ENCODE measurements at regions not wholly inside any gene's neighbourhood (a gene's known extent, or its start where the extent isn't known, plus 50 kb on each side); places are given as distances from the start of the nearest gene placed in this dataset.
"Not testable (repeated sequence)": the region's sequence is repeated elsewhere in the genome, so short reads cannot be mapped to it uniquely, and the experiment has no call there.

- DNase-seq: no peak
These were observed 426.5 kb downstream of the IRX1 start for GRCh38 chr5:4022056-4022670.

- DNase-seq: no peak
These were observed 427.6 kb downstream of the IRX1 start for GRCh38 chr5:4023091-4023752.

GRCh38 chr5:4023753-4024335 lies 428.2 kb downstream of the IRX1 start:
- DNase-seq: no peak

GRCh38 chr5:4027088-4027734 lies 431.6 kb downstream of the IRX1 start:
- no peak for DNase-seq

GRCh38 chr5:4028384-4028783 lies 432.8 kb downstream of the IRX1 start:
- DNase-seq: no peak

- not testable (repeated sequence) for DNase-seq
These were observed 437.9 kb downstream of the IRX1 start for GRCh38 chr5:4033546-4033945.

DNA sequence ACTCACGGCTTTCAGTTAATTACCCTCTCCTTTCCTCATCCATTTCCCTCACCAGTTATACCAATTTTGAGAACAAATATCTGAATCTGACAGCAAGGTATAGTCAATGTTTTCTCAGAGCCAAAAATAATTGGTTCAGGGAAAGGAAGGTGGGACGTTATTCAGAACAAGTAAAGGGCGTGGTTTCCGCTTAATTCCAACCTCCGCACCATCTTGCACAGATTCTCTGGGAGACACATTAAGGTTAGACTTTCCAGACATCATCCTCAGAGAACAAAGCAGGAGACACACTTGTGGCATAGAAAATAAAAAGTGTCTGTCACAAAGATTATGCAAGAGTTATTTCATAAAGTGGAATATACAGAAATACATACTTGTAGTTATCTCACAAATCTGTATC lies 441.2 kb downstream of the IRX1 start:
- no peak for DNase-seq

DNA sequence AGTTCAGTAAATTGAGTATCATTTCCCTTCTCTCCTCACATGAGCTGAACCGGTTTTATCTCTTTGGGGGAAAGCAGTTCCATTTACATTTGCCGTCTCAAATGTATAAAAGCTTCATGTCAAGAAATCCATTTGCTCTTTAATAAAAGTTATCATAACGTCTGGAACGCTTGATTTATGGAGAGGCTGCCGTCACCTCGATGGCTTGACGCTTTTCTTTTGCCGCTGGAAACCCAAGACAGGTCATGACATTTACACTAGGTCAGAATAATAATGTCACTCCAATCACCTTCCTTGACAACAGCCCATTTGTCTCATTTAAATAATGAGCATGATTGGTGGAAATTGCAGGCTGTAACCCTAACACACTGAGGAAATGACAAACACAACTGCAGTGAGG lies 443.4 kb downstream of the IRX1 start:
- DNase-seq: no peak

GRCh38 chr5:4042311-4042710 lies 446.7 kb downstream of the IRX1 start:
- peak; percentile 6 for DNase-seq

GRCh38 chr5:4043135-4043534 lies 447.5 kb downstream of the IRX1 start:
- no peak for DNase-seq

GRCh38 chr5:4044881-4045280 lies 449.2 kb downstream of the IRX1 start:
- DNase-seq: no peak

GRCh38 chr5:4048398-4048797 lies 452.8 kb downstream of the IRX1 start:
- no peak for DNase-seq

GRCh38 chr5:4050203-4050602 lies 454.6 kb downstream of the IRX1 start:
- no peak for DNase-seq

- DNase-seq: no peak
These were observed 457.5 kb downstream of the IRX1 start for GRCh38 chr5:4053136-4053535.

DNA sequence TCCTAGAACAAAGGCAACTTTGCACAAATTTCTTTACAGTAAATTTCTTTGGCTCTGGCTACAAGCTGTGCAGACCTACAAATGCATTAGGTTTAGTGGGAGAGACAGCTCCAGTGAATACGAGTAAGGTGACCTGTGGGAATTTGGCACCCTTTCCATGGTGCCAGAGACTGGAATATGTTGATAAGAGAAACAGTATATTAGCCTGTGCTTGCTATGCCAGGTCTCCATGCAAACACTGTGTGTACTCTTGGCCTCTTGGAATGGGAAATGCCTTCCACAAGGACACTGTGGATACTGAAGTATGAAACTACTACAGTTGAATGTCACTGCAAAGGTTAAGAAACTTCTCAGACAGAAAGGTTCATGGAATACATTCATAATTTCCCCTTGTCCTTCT lies 458.5 kb downstream of the IRX1 start:
- no peak for DNase-seq

GRCh38 chr5:4058899-4059298 lies 463.3 kb downstream of the IRX1 start:
- no peak for DNase-seq

- DNase-seq: no peak
These were observed 470.1 kb downstream of the IRX1 start for GRCh38 chr5:4065472-4066320.

DNA sequence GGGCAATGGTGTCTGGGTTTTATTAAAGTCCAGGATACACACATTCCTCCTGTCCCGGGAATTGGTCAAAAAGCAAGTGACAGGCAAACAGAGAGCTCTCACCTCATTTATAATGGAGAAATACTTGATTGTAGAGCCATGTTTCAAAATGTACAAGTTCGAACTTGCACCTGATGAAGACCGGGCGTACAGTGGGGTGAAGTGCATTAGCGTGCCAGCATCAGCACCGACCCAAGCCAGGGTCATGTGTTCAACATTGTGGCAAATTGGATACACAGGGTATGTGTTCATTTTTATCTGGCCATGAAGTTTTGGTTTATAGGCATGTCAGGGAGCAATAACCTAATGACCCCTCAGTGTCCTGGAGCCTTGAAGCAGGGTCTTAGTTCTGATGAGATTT lies 472.5 kb downstream of the IRX1 start:
- no peak for DNase-seq

DNA sequence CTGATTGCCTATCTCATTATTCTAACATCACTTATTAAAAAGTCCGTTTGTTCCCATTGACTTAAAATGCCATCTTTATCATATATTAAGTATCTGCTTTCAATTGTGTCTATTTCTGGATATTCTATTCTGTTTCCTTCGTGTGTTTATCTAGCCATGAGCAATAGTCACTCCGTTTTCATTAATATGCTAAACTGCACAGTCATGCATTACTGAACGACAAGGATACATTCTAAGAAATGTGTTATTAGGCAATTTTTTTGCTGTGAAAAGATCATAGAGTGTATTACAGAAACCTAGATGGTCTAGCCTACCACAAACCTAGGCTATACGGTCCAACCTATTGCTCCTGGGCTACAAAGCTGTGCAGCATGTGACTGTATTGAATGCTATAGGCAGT lies 482.9 kb downstream of the IRX1 start:
- DNase-seq: peak; percentile 17

DNA sequence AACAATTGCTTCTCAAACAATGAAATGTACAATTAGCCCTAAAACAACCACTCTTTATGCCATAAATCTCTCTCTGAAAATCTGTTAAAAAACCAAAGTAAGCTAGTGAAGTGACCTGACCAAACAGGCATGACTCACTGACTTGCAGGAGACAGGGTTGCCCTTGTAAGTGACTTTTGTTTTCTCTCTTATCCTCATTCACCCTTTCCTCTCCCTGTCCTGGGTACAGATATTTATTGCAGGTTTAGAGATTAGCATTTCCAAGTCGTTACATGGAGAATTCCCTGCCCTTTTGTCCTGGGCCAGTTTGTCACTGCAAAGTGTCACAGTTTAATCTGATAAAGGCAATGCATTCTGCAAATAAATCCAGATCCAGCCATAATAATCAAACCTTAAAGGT lies 484.2 kb downstream of the IRX1 start:
- DNase-seq: no peak

DNA sequence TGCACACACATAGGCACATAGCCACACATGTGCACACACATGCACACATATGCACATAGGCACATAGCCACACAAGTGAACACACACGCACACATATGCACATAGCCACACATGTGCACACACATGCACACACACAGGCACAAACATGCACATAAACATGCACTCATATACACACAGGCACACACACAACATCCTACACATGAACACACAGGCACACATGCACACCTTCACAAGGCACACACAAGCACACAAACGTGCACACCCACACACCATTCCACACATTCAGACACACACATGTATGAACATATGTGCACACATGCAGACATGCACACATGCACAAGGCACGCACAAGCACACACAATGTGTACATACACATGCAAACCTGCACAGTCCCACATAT lies 484.7 kb downstream of the IRX1 start:
- no peak for DNase-seq

- no peak for DNase-seq
These were observed 485.4 kb downstream of the IRX1 start for GRCh38 chr5:4081059-4081458.

DNA sequence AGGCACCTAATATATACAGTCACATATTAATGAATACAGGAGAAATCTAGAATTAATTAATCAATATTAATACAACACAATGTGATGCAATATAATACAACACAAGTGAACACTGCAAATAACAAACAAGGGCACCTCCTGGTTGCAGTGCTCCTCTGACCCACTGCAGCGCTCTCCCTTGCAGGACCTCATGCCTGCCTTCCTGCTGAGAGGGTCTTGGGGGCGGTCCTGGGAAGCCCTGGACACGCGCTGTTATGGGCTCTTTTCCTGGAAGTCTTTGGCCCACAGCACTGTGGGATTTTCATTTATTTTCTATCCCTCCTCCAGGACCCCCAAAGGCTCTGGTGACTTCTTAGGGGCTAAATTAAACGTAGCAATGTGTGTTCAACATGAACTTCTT lies 485.8 kb downstream of the IRX1 start:
- DNase-seq: no peak
